ENCODE measurements at regions not wholly inside any gene's neighbourhood (a gene's known extent, or its start where the extent isn't known, plus 50 kb on each side); places are given as distances from the start of the nearest gene placed in this dataset.

DNA sequence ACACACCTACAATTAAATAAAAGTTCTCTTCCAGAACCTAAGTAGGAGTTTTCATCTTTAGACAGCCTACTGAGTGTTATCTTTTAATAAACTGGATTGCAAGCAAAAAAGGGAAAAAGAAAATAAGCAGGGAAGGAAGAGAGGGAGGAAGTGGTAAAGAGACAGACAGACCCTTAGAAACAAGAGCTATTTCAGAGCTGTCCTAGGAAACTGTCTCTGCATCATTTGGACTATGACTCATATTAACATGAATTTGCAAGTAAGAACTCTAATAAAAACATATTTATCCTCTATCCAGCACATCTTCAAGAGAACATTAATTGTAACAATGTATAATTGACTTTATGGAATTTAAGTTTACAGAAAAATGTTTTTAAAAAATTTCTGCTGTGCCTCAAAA, 438.8 kb upstream of the USP15 start:
- H3K27me3 Mint-ChIP-seq (ENCODE audit: low read depth), result no peaks in the 10 kb centered on the region
- ATAC-seq (no peak), DNase-seq (ENCODE audit: low spot score) (no peak)
- H3K4me1 Mint-ChIP-seq, result peaks cover 7% of the 10 kb centered on the region
- TF ChIP-seq NR1H2 (CRISPR knock-in tag; IDR thresholded peaks at IDR 0.05) (no peak), GRHL2 (CRISPR knock-in tag; IDR thresholded peaks at IDR 0.05; ENCODE audit: insufficient replicate concordance, severe bottlenecking) (no peak), ESRRA (CRISPR knock-in tag; IDR thresholded peaks at IDR 0.05; ENCODE audit: borderline replicate concordance) (no peak), ETV6 (CRISPR knock-in tag; IDR thresholded peaks at IDR 0.05) (no peak), FOXJ3 (CRISPR knock-in tag; IDR thresholded peaks at IDR 0.05; ENCODE audit: borderline replicate concordance) (no peak)
- TF ChIP-seq, protein P1, sequence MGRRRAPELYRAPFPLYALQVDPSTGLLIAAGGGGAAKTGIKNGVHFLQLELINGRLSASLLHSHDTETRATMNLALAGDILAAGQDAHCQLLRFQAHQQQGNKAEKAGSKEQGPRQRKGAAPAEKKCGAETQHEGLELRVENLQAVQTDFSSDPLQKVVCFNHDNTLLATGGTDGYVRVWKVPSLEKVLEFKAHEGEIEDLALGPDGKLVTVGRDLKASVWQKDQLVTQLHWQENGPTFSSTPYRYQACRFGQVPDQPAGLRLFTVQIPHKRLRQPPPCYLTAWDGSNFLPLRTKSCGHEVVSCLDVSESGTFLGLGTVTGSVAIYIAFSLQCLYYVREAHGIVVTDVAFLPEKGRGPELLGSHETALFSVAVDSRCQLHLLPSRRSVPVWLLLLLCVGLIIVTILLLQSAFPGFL (CRISPR knock-in tag; IDR thresholded peaks at IDR 0.05; ENCODE audit: borderline replicate concordance), result no peak
- TF ChIP-seq, protein P2, sequence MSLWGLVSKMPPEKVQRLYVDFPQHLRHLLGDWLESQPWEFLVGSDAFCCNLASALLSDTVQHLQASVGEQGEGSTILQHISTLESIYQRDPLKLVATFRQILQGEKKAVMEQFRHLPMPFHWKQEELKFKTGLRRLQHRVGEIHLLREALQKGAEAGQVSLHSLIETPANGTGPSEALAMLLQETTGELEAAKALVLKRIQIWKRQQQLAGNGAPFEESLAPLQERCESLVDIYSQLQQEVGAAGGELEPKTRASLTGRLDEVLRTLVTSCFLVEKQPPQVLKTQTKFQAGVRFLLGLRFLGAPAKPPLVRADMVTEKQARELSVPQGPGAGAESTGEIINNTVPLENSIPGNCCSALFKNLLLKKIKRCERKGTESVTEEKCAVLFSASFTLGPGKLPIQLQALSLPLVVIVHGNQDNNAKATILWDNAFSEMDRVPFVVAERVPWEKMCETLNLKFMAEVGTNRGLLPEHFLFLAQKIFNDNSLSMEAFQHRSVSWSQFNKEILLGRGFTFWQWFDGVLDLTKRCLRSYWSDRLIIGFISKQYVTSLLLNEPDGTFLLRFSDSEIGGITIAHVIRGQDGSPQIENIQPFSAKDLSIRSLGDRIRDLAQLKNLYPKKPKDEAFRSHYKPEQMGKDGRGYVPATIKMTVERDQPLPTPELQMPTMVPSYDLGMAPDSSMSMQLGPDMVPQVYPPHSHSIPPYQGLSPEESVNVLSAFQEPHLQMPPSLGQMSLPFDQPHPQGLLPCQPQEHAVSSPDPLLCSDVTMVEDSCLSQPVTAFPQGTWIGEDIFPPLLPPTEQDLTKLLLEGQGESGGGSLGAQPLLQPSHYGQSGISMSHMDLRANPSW (CRISPR knock-in tag; conservative IDR thresholded peaks at IDR 0.05; ENCODE audit: low read depth), result no peak
- H3K4me3 Mint-ChIP-seq, result no peak overlapping the region
- ChIA-PET CTCF (no interaction called here), POLR2A (no interaction called here)
- no peaks in the 10 kb centered on the region for H3K36me3 Mint-ChIP-seq
- H3K9me3 Mint-ChIP-seq, result peaks cover 3% of the 10 kb centered on the region
- no peak overlapping the region for H3K27ac Mint-ChIP-seq

DNA sequence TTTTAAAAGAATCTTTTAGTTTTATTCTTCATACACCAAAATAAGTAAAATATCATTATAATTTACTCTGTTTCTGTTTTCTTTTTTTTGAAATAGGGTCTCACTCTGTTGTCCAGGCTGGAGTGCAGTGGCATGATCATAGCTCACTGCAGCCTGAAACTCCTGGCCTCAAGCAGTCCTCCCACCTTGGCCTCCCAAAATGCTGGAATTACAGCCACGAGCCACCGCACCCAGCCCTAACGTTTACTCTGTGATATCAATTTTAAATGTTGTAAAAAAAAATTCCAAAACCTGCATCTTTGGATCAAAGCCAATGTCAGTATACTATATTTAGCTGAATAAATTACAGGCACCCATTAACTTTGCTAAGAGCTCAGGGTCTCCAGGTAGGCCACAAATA, 437.1 kb upstream of the USP15 start:
- H3K27me3 Mint-ChIP-seq (ENCODE audit: low read depth), result no peaks in the 10 kb centered on the region
- ChIA-PET POLR2A (no interaction called here), CTCF (no interaction called here)
- peaks cover 7% of the 10 kb centered on the region for H3K4me1 Mint-ChIP-seq
- no peak for DNase-seq (ENCODE audit: low spot score)
- ATAC-seq, result no peak
- no peaks in the 10 kb centered on the region for H3K9me3 Mint-ChIP-seq
- H3K27ac Mint-ChIP-seq, result no peak overlapping the region
- no peak overlapping the region for H3K4me3 Mint-ChIP-seq
- no peaks in the 10 kb centered on the region for H3K36me3 Mint-ChIP-seq
- TF ChIP-seq SOX15 (CRISPR knock-in tag; IDR thresholded peaks at IDR 0.05) (no peak), ESRRA (CRISPR knock-in tag; IDR thresholded peaks at IDR 0.05; ENCODE audit: borderline replicate concordance) (no peak), ELF4 (CRISPR knock-in tag; IDR thresholded peaks at IDR 0.05; ENCODE audit: low read depth) (no peak), ZNF423 (CRISPR knock-in tag; IDR thresholded peaks at IDR 0.05) (no peak), RORB (CRISPR knock-in tag; IDR thresholded peaks at IDR 0.05) (no peak)
- TF ChIP-seq, protein P3, sequence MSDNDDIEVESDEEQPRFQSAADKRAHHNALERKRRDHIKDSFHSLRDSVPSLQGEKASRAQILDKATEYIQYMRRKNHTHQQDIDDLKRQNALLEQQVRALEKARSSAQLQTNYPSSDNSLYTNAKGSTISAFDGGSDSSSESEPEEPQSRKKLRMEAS (CRISPR knock-in tag; IDR thresholded peaks at IDR 0.05), result no peak
- TF ChIP-seq, protein P4, sequence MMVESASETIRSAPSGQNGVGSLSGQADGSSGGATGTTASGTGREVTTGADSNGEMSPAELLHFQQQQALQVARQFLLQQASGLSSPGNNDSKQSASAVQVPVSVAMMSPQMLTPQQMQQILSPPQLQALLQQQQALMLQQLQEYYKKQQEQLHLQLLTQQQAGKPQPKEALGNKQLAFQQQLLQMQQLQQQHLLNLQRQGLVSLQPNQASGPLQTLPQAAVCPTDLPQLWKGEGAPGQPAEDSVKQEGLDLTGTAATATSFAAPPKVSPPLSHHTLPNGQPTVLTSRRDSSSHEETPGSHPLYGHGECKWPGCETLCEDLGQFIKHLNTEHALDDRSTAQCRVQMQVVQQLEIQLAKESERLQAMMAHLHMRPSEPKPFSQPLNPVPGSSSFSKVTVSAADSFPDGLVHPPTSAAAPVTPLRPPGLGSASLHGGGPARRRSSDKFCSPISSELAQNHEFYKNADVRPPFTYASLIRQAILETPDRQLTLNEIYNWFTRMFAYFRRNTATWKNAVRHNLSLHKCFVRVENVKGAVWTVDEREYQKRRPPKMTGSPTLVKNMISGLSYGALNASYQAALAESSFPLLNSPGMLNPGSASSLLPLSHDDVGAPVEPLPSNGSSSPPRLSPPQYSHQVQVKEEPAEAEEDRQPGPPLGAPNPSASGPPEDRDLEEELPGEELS (CRISPR knock-in tag; IDR thresholded peaks at IDR 0.05), result no peak
- TF ChIP-seq, protein P5, sequence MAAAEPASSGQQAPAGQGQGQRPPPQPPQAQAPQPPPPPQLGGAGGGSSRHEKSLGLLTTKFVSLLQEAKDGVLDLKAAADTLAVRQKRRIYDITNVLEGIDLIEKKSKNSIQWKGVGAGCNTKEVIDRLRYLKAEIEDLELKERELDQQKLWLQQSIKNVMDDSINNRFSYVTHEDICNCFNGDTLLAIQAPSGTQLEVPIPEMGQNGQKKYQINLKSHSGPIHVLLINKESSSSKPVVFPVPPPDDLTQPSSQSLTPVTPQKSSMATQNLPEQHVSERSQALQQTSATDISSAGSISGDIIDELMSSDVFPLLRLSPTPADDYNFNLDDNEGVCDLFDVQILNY (CRISPR knock-in tag; IDR thresholded peaks at IDR 0.05), result no peak
- TF ChIP-seq, protein P6, sequence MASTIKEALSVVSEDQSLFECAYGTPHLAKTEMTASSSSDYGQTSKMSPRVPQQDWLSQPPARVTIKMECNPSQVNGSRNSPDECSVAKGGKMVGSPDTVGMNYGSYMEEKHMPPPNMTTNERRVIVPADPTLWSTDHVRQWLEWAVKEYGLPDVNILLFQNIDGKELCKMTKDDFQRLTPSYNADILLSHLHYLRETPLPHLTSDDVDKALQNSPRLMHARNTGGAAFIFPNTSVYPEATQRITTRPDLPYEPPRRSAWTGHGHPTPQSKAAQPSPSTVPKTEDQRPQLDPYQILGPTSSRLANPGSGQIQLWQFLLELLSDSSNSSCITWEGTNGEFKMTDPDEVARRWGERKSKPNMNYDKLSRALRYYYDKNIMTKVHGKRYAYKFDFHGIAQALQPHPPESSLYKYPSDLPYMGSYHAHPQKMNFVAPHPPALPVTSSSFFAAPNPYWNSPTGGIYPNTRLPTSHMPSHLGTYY (CRISPR knock-in tag; IDR thresholded peaks at IDR 0.05), result no peak
- TF ChIP-seq, protein P1 (CRISPR knock-in tag; IDR thresholded peaks at IDR 0.05; ENCODE audit: borderline replicate concordance), result no peak
- TF ChIP-seq, protein P7, sequence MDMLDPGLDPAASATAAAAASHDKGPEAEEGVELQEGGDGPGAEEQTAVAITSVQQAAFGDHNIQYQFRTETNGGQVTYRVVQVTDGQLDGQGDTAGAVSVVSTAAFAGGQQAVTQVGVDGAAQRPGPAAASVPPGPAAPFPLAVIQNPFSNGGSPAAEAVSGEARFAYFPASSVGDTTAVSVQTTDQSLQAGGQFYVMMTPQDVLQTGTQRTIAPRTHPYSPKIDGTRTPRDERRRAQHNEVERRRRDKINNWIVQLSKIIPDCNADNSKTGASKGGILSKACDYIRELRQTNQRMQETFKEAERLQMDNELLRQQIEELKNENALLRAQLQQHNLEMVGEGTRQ (CRISPR knock-in tag; IDR thresholded peaks at IDR 0.05), result no peak
- TF ChIP-seq, protein P8, sequence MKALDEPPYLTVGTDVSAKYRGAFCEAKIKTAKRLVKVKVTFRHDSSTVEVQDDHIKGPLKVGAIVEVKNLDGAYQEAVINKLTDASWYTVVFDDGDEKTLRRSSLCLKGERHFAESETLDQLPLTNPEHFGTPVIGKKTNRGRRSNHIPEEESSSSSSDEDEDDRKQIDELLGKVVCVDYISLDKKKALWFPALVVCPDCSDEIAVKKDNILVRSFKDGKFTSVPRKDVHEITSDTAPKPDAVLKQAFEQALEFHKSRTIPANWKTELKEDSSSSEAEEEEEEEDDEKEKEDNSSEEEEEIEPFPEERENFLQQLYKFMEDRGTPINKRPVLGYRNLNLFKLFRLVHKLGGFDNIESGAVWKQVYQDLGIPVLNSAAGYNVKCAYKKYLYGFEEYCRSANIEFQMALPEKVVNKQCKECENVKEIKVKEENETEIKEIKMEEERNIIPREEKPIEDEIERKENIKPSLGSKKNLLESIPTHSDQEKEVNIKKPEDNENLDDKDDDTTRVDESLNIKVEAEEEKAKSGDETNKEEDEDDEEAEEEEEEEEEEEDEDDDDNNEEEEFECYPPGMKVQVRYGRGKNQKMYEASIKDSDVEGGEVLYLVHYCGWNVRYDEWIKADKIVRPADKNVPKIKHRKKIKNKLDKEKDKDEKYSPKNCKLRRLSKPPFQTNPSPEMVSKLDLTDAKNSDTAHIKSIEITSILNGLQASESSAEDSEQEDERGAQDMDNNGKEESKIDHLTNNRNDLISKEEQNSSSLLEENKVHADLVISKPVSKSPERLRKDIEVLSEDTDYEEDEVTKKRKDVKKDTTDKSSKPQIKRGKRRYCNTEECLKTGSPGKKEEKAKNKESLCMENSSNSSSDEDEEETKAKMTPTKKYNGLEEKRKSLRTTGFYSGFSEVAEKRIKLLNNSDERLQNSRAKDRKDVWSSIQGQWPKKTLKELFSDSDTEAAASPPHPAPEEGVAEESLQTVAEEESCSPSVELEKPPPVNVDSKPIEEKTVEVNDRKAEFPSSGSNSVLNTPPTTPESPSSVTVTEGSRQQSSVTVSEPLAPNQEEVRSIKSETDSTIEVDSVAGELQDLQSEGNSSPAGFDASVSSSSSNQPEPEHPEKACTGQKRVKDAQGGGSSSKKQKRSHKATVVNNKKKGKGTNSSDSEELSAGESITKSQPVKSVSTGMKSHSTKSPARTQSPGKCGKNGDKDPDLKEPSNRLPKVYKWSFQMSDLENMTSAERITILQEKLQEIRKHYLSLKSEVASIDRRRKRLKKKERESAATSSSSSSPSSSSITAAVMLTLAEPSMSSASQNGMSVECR (CRISPR knock-in tag; IDR thresholded peaks at IDR 0.05; ENCODE audit: borderline replicate concordance), result no peak
